ENCODE measurements at regions not wholly inside any gene's neighbourhood (a gene's known extent, or its start where the extent isn't known, plus 50 kb on each side); places are given as distances from the start of the nearest gene placed in this dataset.

- Histone ChIP-seq H3K9ac (ENCODE audit: insufficient read depth, low read length, poor library complexity, severe bottlenecking) (no peak overlapping the region), H3K4me1 (ENCODE audit: control insufficient read depth in 1 of 2, insufficient read depth in 2 of 2, low read length in 2 of 2) (no peaks in the 10 kb centered on the region), H3K27ac (ENCODE audit: low read depth in 1 of 2, low read length in 2 of 2) (no peak overlapping the region), H3K79me2 (ENCODE audit: insufficient read depth, low read length) (no peaks in the 10 kb centered on the region), H3K4me3 (replicated peaks in 1 of 3; ENCODE audit: low read depth in 2 of 3, low read length in 3 of 3) (no peak overlapping the region), H3K27me3 (ENCODE audit: control insufficient read depth in 2 of 2, insufficient read depth in 2 of 2, low read length in 2 of 2) (no peaks in the 10 kb centered on the region), H2AFZ (ENCODE audit: insufficient read depth, low read depth, low read length, poor library complexity, severe bottlenecking) (no peak overlapping the region), H4K20me1 (ENCODE audit: insufficient read depth, low read length) (no peaks in the 10 kb centered on the region), H3K36me3 (replicated peaks in 1 of 2; ENCODE audit: control insufficient read depth in 1 of 2, insufficient read depth in 2 of 2, low read length in 2 of 2) (no peaks in the 10 kb centered on the region), H3K9me3 (replicated peaks in 1 of 2; ENCODE audit: control insufficient read depth in 1 of 2, insufficient read depth in 1 of 2, low read length in 2 of 2) (no peaks in the 10 kb centered on the region), H3K4me2 (replicated peaks; ENCODE audit: extremely low read depth, low read length, poor library complexity, severe bottlenecking) (no peak overlapping the region)
- Mint-ChIP-seq H3K4me1 (no peaks in the 10 kb centered on the region), H3K27me3 (ENCODE audit: low read depth in 3 of 3) (peaks cover 0 to 5% (median 3%) of the 10 kb centered on the region in 3 donors), H3K27ac (no peak overlapping the region), H3K36me3 (no peaks in the 10 kb centered on the region), H3K9me3 (peaks cover 0 to 6% (median 0%) of the 10 kb centered on the region in 7 donors), H3K4me3 (no peak overlapping the region)
- TF ChIP-seq CTCF (IDR thresholded peaks at IDR 0.05): no peak
- 44% methylated on average over 2 of the region's 2 CpGs for WGBS (ENCODE audit: insufficient coverage)
- intact Hi-C loops (cut with micrococcal nuclease): no loop called here
- no peak for DNase-seq
Measured at GRCh38 chr11:103671143-103671651, 365.2 kb upstream of the DDI1 start.

DNA sequence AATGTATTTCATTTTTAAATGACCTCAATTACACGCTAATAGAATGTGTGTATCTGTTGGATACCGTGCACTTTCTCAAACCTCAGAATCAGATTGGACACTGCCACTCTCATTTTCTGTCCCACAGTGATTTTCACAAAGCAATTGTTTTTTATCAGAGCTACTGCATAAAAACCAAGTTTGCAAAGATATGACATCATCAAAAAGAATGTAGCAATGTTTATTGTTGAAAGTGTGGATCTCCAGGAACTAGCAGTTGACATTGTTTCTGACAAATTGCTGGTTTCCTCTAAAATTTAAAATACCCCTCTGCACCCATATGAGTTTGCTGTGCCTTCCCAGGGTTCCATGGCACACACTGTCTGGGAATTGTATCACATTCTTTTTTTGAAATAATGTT is 362.7 kb upstream of the DDI1 start:
- no peak overlapping the region for H3K4me2 ChIP-seq (replicated peaks; ENCODE audit: extremely low read depth, low read length, poor library complexity, severe bottlenecking)
- H3K4me3 Mint-ChIP-seq: no peak overlapping the region
- H3K4me1 ChIP-seq (ENCODE audit: control insufficient read depth in 1 of 2, insufficient read depth in 2 of 2, low read length in 2 of 2): no peaks in the 10 kb centered on the region
- H3K9me3 ChIP-seq (replicated peaks in 1 of 2; ENCODE audit: control insufficient read depth in 1 of 2, insufficient read depth in 1 of 2, low read length in 2 of 2): no peaks in the 10 kb centered on the region
- no peak overlapping the region for H3K27ac Mint-ChIP-seq
- DNase-seq: no peak
- H2AFZ ChIP-seq (ENCODE audit: insufficient read depth, low read depth, low read length, poor library complexity, severe bottlenecking): no peak overlapping the region
- no peaks in the 10 kb centered on the region for H3K79me2 ChIP-seq (ENCODE audit: insufficient read depth, low read length)
- H3K4me1 Mint-ChIP-seq: peaks cover 2% of the 10 kb centered on the region
- no peak overlapping the region for H3K9ac ChIP-seq (ENCODE audit: insufficient read depth, low read length, poor library complexity, severe bottlenecking)
- no peak overlapping the region for H3K27ac ChIP-seq (ENCODE audit: low read depth in 1 of 2, low read length in 2 of 2)
- TF ChIP-seq CTCF (IDR thresholded peaks at IDR 0.05): no peak
- H3K36me3 Mint-ChIP-seq: no peaks in the 10 kb centered on the region
- no CpG with 5 or more reads among the region's 2 CpGs for WGBS (ENCODE audit: insufficient coverage)
- H3K9me3 Mint-ChIP-seq: peaks cover 0 to 3% (median 0%) of the 10 kb centered on the region in 7 donors
- no peaks in the 10 kb centered on the region for H3K36me3 ChIP-seq (replicated peaks in 1 of 2; ENCODE audit: control insufficient read depth in 1 of 2, insufficient read depth in 2 of 2, low read length in 2 of 2)
- H4K20me1 ChIP-seq (ENCODE audit: insufficient read depth, low read length): no peaks in the 10 kb centered on the region
- intact Hi-C loops (cut with micrococcal nuclease): no loop called here
- H3K4me3 ChIP-seq (replicated peaks in 1 of 3; ENCODE audit: low read depth in 2 of 3, low read length in 3 of 3): no peak overlapping the region
- H3K27me3 Mint-ChIP-seq (ENCODE audit: low read depth in 3 of 3): peaks cover 0 to 5% (median 3%) of the 10 kb centered on the region in 3 donors
- no peaks in the 10 kb centered on the region for H3K27me3 ChIP-seq (ENCODE audit: control insufficient read depth in 2 of 2, insufficient read depth in 2 of 2, low read length in 2 of 2)
